Mesothelial cell of epicardium (in vitro differentiated cells): ENCODE measurements at regions not wholly inside any gene's neighbourhood (a gene's known extent, or its start where the extent isn't known, plus 50 kb on each side); places are given as distances from the start of the nearest gene placed in this dataset.

Experiments used
- DNase-seq, 2 experiments: peaks; one replicate each; pipeline ENCODE4 v3.0.0; 2021; ENCODE audit warnings: low spot score in 2 of 2; ENCODE audit not compliant: unreplicated experiment in 2 of 2
- H3K27ac Mint-ChIP-seq: 2 replicates; pipeline ENCODE4 v1.8.0; 2021; ENCODE audit warnings: mixed read lengths
- H3K27me3 Mint-ChIP-seq: 2 replicates; pipeline ENCODE4 v1.8.0; 2021; ENCODE audit warnings: low read depth, mixed read lengths
- H3K36me3 Mint-ChIP-seq: 2 replicates; pipeline ENCODE4 v1.8.0; 2021; ENCODE audit warnings: mixed read lengths
- H3K4me1 Mint-ChIP-seq: 2 replicates; pipeline ENCODE4 v1.8.0; 2021; ENCODE audit warnings: mixed read lengths
- H3K4me3 Mint-ChIP-seq: 2 replicates; pipeline ENCODE4 v1.8.0; 2021; ENCODE audit warnings: mild to moderate bottlenecking, moderate library complexity, mixed read lengths
- H3K9me3 Mint-ChIP-seq: 2 replicates; pipeline ENCODE4 v1.8.0; 2021; ENCODE audit warnings: mixed read lengths
- TF ChIP-seq, protein P1 (sequence below): fragments of 200-600 bp; sonication (generic); IDR thresholded peaks from one replicate; pipeline ENCODE4 v1.5.0; 2021; ENCODE audit warnings: antibody characterized with exemption; ENCODE audit not compliant: unreplicated experiment

DNA sequence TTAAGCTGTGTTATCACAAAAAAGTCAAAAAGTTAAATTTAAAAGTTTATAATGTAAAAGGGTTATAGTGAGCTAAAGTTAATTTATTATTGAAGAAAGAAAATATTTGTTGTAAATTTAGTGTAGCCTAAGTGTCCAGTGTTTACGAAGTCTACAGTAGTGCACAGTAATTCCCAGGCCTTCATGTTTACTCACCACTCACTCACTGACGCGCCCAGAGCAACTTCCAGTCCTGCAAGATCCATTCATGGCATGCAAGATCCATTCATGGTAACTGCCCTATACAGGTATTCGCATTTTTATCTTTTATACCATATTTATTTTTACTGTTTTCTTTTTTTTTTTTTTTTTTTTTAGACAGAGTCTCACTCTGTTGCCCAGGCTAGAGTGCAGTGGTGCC is 69.5 kb downstream of the TPRA1 start:
- Mint-ChIP-seq H3K4me1 (no peaks in the 10 kb centered on the region), H3K27me3 (peaks cover 66% of the 10 kb centered on the region), H3K27ac (no peak overlapping the region), H3K9me3 (peaks cover 10% of the 10 kb centered on the region), H3K36me3 (no peaks in the 10 kb centered on the region), H3K4me3 (no peak overlapping the region)
- TF ChIP-seq, protein P1, sequence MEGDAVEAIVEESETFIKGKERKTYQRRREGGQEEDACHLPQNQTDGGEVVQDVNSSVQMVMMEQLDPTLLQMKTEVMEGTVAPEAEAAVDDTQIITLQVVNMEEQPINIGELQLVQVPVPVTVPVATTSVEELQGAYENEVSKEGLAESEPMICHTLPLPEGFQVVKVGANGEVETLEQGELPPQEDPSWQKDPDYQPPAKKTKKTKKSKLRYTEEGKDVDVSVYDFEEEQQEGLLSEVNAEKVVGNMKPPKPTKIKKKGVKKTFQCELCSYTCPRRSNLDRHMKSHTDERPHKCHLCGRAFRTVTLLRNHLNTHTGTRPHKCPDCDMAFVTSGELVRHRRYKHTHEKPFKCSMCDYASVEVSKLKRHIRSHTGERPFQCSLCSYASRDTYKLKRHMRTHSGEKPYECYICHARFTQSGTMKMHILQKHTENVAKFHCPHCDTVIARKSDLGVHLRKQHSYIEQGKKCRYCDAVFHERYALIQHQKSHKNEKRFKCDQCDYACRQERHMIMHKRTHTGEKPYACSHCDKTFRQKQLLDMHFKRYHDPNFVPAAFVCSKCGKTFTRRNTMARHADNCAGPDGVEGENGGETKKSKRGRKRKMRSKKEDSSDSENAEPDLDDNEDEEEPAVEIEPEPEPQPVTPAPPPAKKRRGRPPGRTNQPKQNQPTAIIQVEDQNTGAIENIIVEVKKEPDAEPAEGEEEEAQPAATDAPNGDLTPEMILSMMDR: no peak
- no peak for DNase-seq

DNA sequence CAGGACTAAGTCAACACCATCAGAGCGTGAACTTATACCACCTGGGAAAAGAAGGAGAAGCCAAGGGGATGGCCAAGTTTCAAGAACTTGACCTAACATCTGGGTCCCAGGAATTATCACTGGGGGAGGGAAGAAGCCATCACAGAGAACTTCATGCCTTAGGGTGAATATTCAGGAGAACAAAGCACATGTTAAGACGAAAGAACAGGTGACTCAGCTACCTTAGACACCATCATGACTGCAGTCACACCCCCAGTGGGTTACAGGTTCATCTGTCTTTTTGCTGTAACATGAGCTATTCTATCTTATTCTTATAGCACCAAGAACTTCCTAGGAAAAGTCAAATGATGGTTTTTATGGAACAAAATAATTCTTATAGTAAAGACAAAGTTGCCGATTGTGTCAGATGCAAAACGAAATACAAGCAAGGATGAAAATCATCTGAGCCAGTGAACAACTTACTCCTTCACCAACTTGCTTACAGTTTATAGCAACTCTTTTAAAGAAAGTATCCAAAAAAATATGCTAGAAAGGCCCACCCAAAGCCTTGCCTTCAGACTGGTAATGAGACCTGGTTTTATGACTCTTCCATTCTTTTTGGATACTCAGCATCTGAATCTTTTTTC is 72.0 kb downstream of the TPRA1 start:
- DNase-seq: no peak
- Mint-ChIP-seq H3K4me1 (no peaks in the 10 kb centered on the region), H3K27ac (no peak overlapping the region), H3K9me3 (peaks cover 10% of the 10 kb centered on the region), H3K4me3 (no peak overlapping the region), H3K36me3 (no peaks in the 10 kb centered on the region), H3K27me3 (peaks cover 63% of the 10 kb centered on the region)
- TF ChIP-seq, protein P1: no peak

DNA sequence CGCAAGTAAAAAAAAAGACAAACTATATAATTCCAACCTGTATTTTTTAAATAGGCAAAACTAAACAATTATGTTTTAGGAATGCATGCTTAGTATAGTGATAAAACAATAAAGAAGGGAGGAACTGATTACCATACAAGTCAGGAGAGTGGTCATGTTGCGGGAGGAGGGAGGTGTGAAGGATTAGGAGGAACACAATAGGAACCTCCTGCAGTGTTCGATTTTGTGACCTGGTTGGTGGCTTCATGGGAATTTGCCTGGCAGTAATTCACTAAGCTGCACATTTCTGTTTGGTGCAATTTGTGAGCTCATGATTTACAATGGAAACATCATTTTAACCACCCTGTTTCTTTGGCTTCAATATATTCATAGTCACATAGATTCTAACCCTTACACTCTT is 78.3 kb downstream of the TPRA1 start:
- DNase-seq: no peak
- no peaks in the 10 kb centered on the region for H3K4me1 Mint-ChIP-seq
- no peak overlapping the region for H3K4me3 Mint-ChIP-seq
- H3K36me3 Mint-ChIP-seq: no peaks in the 10 kb centered on the region
- no peaks in the 10 kb centered on the region for H3K9me3 Mint-ChIP-seq
- TF ChIP-seq, protein P1: no peak
- H3K27me3 Mint-ChIP-seq: peaks cover 65% of the 10 kb centered on the region
- no peak overlapping the region for H3K27ac Mint-ChIP-seq

DNA sequence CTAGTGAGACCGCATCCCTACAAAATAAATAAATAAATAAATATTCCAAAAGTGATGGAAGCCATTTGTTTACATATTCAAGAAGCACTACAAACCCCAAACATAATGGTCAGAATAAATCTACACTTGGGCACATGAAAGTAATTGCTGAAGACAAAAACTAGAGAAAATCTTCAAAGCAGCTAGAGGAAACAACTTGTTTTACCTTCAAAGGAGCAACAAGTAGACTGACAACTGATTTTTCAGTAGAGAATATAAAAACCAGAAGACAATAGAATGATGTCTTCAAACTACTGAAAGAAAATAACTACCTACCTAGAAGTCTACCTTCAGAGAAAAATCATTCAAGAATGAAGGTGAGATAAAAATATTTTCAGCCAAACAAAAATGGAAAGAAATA is 89.4 kb downstream of the TPRA1 start:
- Mint-ChIP-seq H3K36me3 (no peaks in the 10 kb centered on the region), H3K27me3 (peaks cover 25% of the 10 kb centered on the region), H3K9me3 (peaks cover 33% of the 10 kb centered on the region), H3K4me1 (no peaks in the 10 kb centered on the region), H3K4me3 (no peak overlapping the region), H3K27ac (no peak overlapping the region)
- DNase-seq: no peak
- TF ChIP-seq, protein P1: no peak

DNA sequence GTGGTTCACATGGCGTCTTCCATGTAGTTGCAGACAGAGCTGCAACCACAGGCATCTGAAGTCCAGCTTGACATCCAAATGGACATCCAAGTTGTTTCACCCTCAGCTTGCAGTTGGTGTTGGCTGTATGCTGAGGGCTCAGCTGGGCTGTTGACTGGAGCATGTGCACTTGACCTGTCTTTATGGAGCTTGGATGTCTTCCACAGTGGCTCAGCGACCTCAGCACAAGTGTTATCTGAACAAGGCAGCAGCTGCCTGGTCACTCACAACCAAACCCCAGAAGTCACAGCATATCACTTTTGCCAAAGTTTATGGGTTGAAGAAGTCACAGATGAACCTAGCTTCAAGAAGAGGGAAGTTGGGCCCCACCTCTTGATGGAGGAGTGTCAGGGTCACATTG is 92.9 kb downstream of the TPRA1 start:
- no peak overlapping the region for H3K4me3 Mint-ChIP-seq
- no peaks in the 10 kb centered on the region for H3K4me1 Mint-ChIP-seq
- peaks cover 24% of the 10 kb centered on the region for H3K27me3 Mint-ChIP-seq
- H3K9me3 Mint-ChIP-seq: peaks cover 40% of the 10 kb centered on the region
- TF ChIP-seq, protein P1: no peak
- no peak overlapping the region for H3K27ac Mint-ChIP-seq
- no peaks in the 10 kb centered on the region for H3K36me3 Mint-ChIP-seq
- no peak for DNase-seq

DNA sequence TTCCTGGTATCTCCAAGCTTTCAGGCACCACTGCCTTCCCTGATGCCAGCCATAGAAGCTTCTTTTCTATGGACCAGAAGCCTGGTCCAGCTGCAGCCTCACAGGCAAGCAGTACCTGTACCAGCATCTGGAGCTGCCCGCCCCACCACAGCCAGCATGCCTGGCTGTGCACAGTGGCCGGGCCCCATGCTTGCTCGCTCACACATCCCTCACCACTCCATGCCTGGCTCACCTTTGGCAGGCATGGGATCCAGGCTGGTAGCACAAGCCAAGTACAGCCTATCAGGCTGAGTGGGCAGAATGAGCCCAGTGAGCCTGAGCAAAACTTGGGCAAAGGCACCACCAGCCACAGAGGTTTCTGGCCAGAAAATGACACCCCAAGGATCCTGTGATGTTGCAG is 93.4 kb downstream of the TPRA1 start:
- Mint-ChIP-seq H3K36me3 (no peaks in the 10 kb centered on the region), H3K9me3 (peaks cover 37% of the 10 kb centered on the region), H3K4me3 (no peak overlapping the region), H3K4me1 (no peaks in the 10 kb centered on the region), H3K27ac (no peak overlapping the region), H3K27me3 (peaks cover 24% of the 10 kb centered on the region)
- TF ChIP-seq, protein P1: no peak
- DNase-seq: no peak
